IMR-90 (cell line): ENCODE measurements at regions not wholly inside any gene's neighbourhood (a gene's known extent, or its start where the extent isn't known, plus 50 kb on each side); places are given as distances from the start of the nearest gene placed in this dataset.

ENCODE experiments used
- ATAC-seq: fragments of 200-7000 bp; cut with Tn5 transposase; 2 replicates; pipeline ENCODE4 v1.9.1; 2020; ENCODE audit warnings: low read depth, mild to moderate bottlenecking, moderate library complexity
- BruUV-seq: library from RNA; stranded (reverse); fragments of 400-500 nt; replicated peaks from 2 replicates; lab custom pipeline; 2021; lab: Mats Ljungman, UMichigan
- CTCF ChIA-PET: fragments of 300-600 bp; formaldehyde crosslinking; extraction: SDS; loops from one replicate; lab custom pipeline; 2021; ENCODE audit warnings: antibody characterized with exemption; lab: Yijun Ruan, JAX
- POLR2A ChIA-PET: fragments of 300-600 bp; sonication (Branson Sonifier 250); formaldehyde crosslinking; loops from one replicate; lab custom pipeline; 2022; ENCODE audit warnings: antibody characterized with exemption; ENCODE audit not compliant: unreplicated experiment; lab: Charles Lee
- DNase-seq: peaks from one replicate; pipeline ENCODE4 v3.0.0; 2013
- H2AFZ ChIP-seq: replicated peaks from 2 replicates; pipeline ENCODE3; 2013; ENCODE audit warnings: low read length, mild to moderate bottlenecking; ENCODE audit not compliant: poor library complexity
- H2AK5ac ChIP-seq: 2 replicates; pipeline ENCODE4 v1.6.1; 2013; ENCODE audit warnings: low read depth, low read length, inconsistent platforms
- H2AK9ac ChIP-seq: replicated peaks from 2 replicates; pipeline ENCODE3; 2013; ENCODE audit warnings: mild to moderate bottlenecking, low read depth, low read length, moderate library complexity; ENCODE audit not compliant: poor library complexity
- H2BK120ac ChIP-seq: 2 replicates; pipeline ENCODE4 v1.6.1; 2013; ENCODE audit warnings: low read depth, low read length, inconsistent platforms
- H2BK15ac ChIP-seq: 3 replicates; pipeline ENCODE4 v1.6.1; 2013; ENCODE audit warnings: low read depth, low read length, inconsistent platforms
- H2BK20ac ChIP-seq: 2 replicates; pipeline ENCODE4 v1.6.1; 2013; ENCODE audit warnings: low read depth, mild to moderate bottlenecking, inconsistent platforms, low read length, moderate library complexity
- H2BK5ac ChIP-seq: 2 replicates; pipeline ENCODE4 v1.6.1; 2013; ENCODE audit warnings: mild to moderate bottlenecking, low read depth, low read length, inconsistent platforms; ENCODE audit not compliant: poor library complexity, severe bottlenecking
- H3K14ac ChIP-seq: replicated peaks from 2 replicates; pipeline ENCODE4 v1.6.1; 2013; ENCODE audit warnings: low read depth, low read length, inconsistent platforms
- H3K18ac ChIP-seq: 2 replicates; pipeline ENCODE4 v1.6.1; 2013; ENCODE audit warnings: low read depth, low read length, control low read depth
- H3K23ac ChIP-seq: 2 replicates; pipeline ENCODE4 v1.6.1; 2013; ENCODE audit warnings: low read depth, low read length, inconsistent platforms
- H3K27ac ChIP-seq: 2 replicates; pipeline ENCODE4 v1.5.1; 2013; ENCODE audit warnings: mild to moderate bottlenecking, control low read depth, low read length; ENCODE audit not compliant: insufficient read depth
- H3K27me3 ChIP-seq: 2 replicates; pipeline ENCODE4 v1.6.1; 2013; ENCODE audit warnings: low read length; ENCODE audit not compliant: control insufficient read depth, insufficient read depth
- H3K36me3 ChIP-seq: 2 replicates; pipeline ENCODE4 v1.6.1; 2013; ENCODE audit warnings: low read length, mixed read lengths; ENCODE audit not compliant: control insufficient read depth, insufficient read depth
- H3K4ac ChIP-seq: 2 replicates; pipeline ENCODE4 v1.6.1; 2013; ENCODE audit warnings: low read depth, low read length, inconsistent platforms
- H3K4me1 ChIP-seq: 2 replicates; pipeline ENCODE4 v1.6.1; 2013; ENCODE audit warnings: low read length, mixed read lengths; ENCODE audit not compliant: control insufficient read depth, insufficient read depth
- H3K4me2 ChIP-seq: 2 replicates; pipeline ENCODE4 v1.6.1; 2013; ENCODE audit warnings: low read depth, mild to moderate bottlenecking, control low read depth, low read length, moderate library complexity
- H3K4me3 ChIP-seq: 2 replicates; pipeline ENCODE4 v1.5.1; 2013; ENCODE audit warnings: low read depth, mild to moderate bottlenecking, control low read depth, low read length, moderate library complexity; ENCODE audit not compliant: insufficient read depth
- H3K56ac ChIP-seq: 2 replicates; pipeline ENCODE4 v1.6.1; 2013; ENCODE audit warnings: low read length, inconsistent platforms; ENCODE audit not compliant: insufficient read depth; ENCODE audit errors: extremely low read depth
- H3K79me1 ChIP-seq, 2 experiments: 2 replicates each; pipeline ENCODE4 v1.6.1; 2013; ENCODE audit warnings: low read length in 2 of 2, inconsistent platforms in 1 of 2, low read depth in 1 of 2
- H3K9ac ChIP-seq: 2 replicates; pipeline ENCODE4 v1.6.1; 2013; ENCODE audit warnings: low read depth, low read length, control low read depth
- H3K9me1 ChIP-seq: 2 replicates; pipeline ENCODE4 v1.6.1; 2013; ENCODE audit warnings: low read length, inconsistent platforms; ENCODE audit not compliant: insufficient read depth
- H3K9me3 ChIP-seq: 2 replicates; pipeline ENCODE4 v1.6.1; 2013; ENCODE audit warnings: low read length; ENCODE audit not compliant: control insufficient read depth, insufficient read depth
- H4K20me1 ChIP-seq: 2 replicates; pipeline ENCODE4 v1.6.1; 2013; ENCODE audit warnings: low read length, inconsistent platforms; ENCODE audit not compliant: insufficient read depth
- H4K5ac ChIP-seq: 2 replicates; pipeline ENCODE4 v1.6.1; 2013; ENCODE audit warnings: mild to moderate bottlenecking, low read depth, low read length, control low read depth
- H4K8ac ChIP-seq, 2 experiments: 2 replicates each; pipeline ENCODE4 v1.6.1; 2013; ENCODE audit warnings: low read depth in 2 of 2, low read length in 2 of 2, control low read depth in 1 of 2, inconsistent platforms in 1 of 2
- H4K91ac ChIP-seq: 2 replicates; pipeline ENCODE4 v1.6.1; 2013; ENCODE audit warnings: low read depth, low read length, inconsistent platforms; ENCODE audit not compliant: insufficient read depth
- BHLHE40 ChIP-seq: fragments of 150-350 bp; IDR thresholded peaks from 2 replicates; pipeline ENCODE4 v1.6.1; 2016; ENCODE audit warnings: mild to moderate bottlenecking, low read depth, low read length
- CEBPB ChIP-seq: IDR thresholded peaks from 2 replicates; pipeline ENCODE4 v1.6.1; 2012; ENCODE audit warnings: low read depth, low read length, improper control_type of control experiment
- CHD1 ChIP-seq: IDR thresholded peaks from 2 replicates; pipeline ENCODE4 v1.6.1; 2012; ENCODE audit warnings: low read depth, low read length, improper control_type of control experiment
- FOS ChIP-seq: fragments of 150-350 bp; IDR thresholded peaks from 2 replicates; pipeline ENCODE4 v1.6.1; 2016; ENCODE audit warnings: low read depth, low read length
- MAFK ChIP-seq: IDR thresholded peaks from 2 replicates; pipeline ENCODE4 v1.6.1; 2012; ENCODE audit warnings: low read depth, low read length, improper control_type of control experiment
- MAZ ChIP-seq: IDR thresholded peaks from 2 replicates; pipeline ENCODE4 v1.6.1; 2012; ENCODE audit warnings: low read depth, mild to moderate bottlenecking, low read length, improper control_type of control experiment, moderate library complexity, borderline replicate concordance
- MXI1 ChIP-seq: IDR thresholded peaks from 2 replicates; pipeline ENCODE4 v1.6.1; 2012; ENCODE audit warnings: low read depth, mild to moderate bottlenecking, low read length, moderate library complexity, borderline replicate concordance
- NFE2L2 ChIP-seq: fragments of 150-350 bp; IDR thresholded peaks from 2 replicates; pipeline ENCODE4 v1.6.1; 2016; ENCODE audit warnings: low read depth, mild to moderate bottlenecking, low read length
- POLR2A ChIP-seq: IDR thresholded peaks from 2 replicates; pipeline ENCODE4 v1.6.1; 2012; ENCODE audit warnings: mild to moderate bottlenecking, low read depth, low read length
- RAD21 ChIP-seq: IDR thresholded peaks from 2 replicates; pipeline ENCODE4 v1.6.1; 2012; ENCODE audit warnings: low read length, improper control_type of control experiment
- RCOR1 ChIP-seq: IDR thresholded peaks from 2 replicates; pipeline ENCODE4 v1.6.1; 2012; ENCODE audit warnings: mild to moderate bottlenecking, low read length, improper control_type of control experiment; ENCODE audit not compliant: insufficient replicate concordance
- RFX5 ChIP-seq: IDR thresholded peaks from 2 replicates; pipeline ENCODE4 v1.8.0; 2012; ENCODE audit warnings: low read depth, mild to moderate bottlenecking, low read length, moderate library complexity
- SMC3 ChIP-seq: fragments of 150-350 bp; IDR thresholded peaks from 2 replicates; pipeline ENCODE4 v1.6.1; 2016; ENCODE audit warnings: low read depth, mild to moderate bottlenecking, antibody characterized with exemption, low read length, moderate library complexity
- WGBS, 2 experiments: methylation state at CpG; one replicate each; pipeline versions ENCODE4 v1.1.5 to v1.1.7; 2013; ENCODE audit warnings: missing lambda C conversion rate in 2 of 2; ENCODE audit not compliant: insufficient read length in 1 of 2; ENCODE audit errors: extremely low coverage in 2 of 2; 5-methylcytosine and 5-hydroxymethylcytosine counted together
- dilution Hi-C: fragments of 300-500 bp; cut with HindIII; formaldehyde crosslinking; loops from one replicate; pipeline ENCODE4 v1.14.3; 2018; ENCODE audit warnings: low sequenced_read_pairs; ENCODE audit not compliant: unreplicated experiment
- in situ Hi-C: fragments of 300-500 bp; cut with MboI; formaldehyde crosslinking; loops from 3 replicates; pipeline ENCODE4 v1.14.3; 2019; ENCODE audit warnings: low sequenced_read_pairs, inconsistent platforms, mixed read lengths
- intact Hi-C: fragments of 100-400 bp; cut with micrococcal nuclease; formaldehyde crosslinking; loops from 2 replicates; pipeline ENCODE4 v1.10.0; 2022
- TF ChIP-seq, protein P1 (sequence below): fragments of 150-350 bp; IDR thresholded peaks from 2 replicates; pipeline ENCODE4 v1.6.1; 2017; ENCODE audit warnings: mild to moderate bottlenecking, antibody characterized with exemption, low read length, low read depth
- TF ChIP-seq, protein P2 (sequence below): conservative IDR thresholded peaks from 2 replicates; pipeline ENCODE4 v1.5.1; 2012; ENCODE audit warnings: mild to moderate bottlenecking, low read depth, low read length, improper control_type of control experiment
- TF ChIP-seq, protein P3 (sequence below): fragments of 150-350 bp; IDR thresholded peaks from 2 replicates; pipeline ENCODE4 v1.6.1; 2016; ENCODE audit warnings: low read depth, mild to moderate bottlenecking, low read length, moderate library complexity, borderline replicate concordance

DNA sequence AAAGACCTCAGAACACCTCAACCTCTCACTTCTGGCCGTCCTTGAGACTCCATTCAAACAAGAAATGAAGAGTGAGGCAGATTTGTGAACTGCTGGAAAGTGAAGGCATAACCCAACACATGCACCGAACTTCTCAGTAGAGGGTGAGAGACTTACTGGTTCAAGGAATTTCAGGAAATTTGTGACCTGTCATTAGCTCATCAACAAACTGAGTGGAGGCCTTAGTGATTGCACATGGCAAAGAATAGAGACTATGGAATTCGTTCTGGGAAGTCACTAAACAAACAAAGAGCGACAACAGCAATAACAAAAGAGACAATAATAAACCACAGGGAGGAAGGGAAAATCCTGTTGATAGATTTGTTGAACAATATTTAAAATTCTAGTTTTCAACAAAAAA, 125.0 kb upstream of the AKR1E2 start:
- H3K23ac ChIP-seq, result peak overlapping the region; percentile 62
- TF ChIP-seq, protein P1, sequence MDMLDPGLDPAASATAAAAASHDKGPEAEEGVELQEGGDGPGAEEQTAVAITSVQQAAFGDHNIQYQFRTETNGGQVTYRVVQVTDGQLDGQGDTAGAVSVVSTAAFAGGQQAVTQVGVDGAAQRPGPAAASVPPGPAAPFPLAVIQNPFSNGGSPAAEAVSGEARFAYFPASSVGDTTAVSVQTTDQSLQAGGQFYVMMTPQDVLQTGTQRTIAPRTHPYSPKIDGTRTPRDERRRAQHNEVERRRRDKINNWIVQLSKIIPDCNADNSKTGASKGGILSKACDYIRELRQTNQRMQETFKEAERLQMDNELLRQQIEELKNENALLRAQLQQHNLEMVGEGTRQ, result no peak
- TF ChIP-seq MXI1 (no peak), RAD21 (no peak), BHLHE40 (no peak), CHD1 (no peak), RCOR1 (no peak), POLR2A (no peak), RFX5 (no peak), MAFK (no peak), MAZ (no peak), CEBPB (no peak), SMC3 (no peak), NFE2L2 (no peak), FOS (no peak)
- TF ChIP-seq, protein P2, sequence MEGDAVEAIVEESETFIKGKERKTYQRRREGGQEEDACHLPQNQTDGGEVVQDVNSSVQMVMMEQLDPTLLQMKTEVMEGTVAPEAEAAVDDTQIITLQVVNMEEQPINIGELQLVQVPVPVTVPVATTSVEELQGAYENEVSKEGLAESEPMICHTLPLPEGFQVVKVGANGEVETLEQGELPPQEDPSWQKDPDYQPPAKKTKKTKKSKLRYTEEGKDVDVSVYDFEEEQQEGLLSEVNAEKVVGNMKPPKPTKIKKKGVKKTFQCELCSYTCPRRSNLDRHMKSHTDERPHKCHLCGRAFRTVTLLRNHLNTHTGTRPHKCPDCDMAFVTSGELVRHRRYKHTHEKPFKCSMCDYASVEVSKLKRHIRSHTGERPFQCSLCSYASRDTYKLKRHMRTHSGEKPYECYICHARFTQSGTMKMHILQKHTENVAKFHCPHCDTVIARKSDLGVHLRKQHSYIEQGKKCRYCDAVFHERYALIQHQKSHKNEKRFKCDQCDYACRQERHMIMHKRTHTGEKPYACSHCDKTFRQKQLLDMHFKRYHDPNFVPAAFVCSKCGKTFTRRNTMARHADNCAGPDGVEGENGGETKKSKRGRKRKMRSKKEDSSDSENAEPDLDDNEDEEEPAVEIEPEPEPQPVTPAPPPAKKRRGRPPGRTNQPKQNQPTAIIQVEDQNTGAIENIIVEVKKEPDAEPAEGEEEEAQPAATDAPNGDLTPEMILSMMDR, result no peak
- TF ChIP-seq, protein P3, sequence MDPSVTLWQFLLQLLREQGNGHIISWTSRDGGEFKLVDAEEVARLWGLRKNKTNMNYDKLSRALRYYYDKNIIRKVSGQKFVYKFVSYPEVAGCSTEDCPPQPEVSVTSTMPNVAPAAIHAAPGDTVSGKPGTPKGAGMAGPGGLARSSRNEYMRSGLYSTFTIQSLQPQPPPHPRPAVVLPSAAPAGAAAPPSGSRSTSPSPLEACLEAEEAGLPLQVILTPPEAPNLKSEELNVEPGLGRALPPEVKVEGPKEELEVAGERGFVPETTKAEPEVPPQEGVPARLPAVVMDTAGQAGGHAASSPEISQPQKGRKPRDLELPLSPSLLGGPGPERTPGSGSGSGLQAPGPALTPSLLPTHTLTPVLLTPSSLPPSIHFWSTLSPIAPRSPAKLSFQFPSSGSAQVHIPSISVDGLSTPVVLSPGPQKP, result no peak
- intact Hi-C loops (no loop called here), in situ Hi-C loops (no loop called here), dilution Hi-C loops (no loop called here)
- H3K4me2 ChIP-seq, result no peak overlapping the region
- H3K4me3 ChIP-seq, result no peak overlapping the region
- DNase-seq (no peak), ATAC-seq (no peak)
- H3K9me1 ChIP-seq, result 0 out of 2 replicates have a peak, but pooled peaks cover 3% of the 10 kb centered on the region
- ChIA-PET POLR2A (no interaction called here), CTCF (no interaction called here)
- H3K9ac ChIP-seq, result 0 out of 2 replicates have a peak overlapping the region, but pooled peaks have one; percentile 51
- H2BK5ac ChIP-seq, result peak overlapping the region; percentile 71
- H3K4ac ChIP-seq, result peak overlapping the region; percentile 68; the same call in 1 of the 2 replicates
- peak overlapping the region; percentile 80 for H3K18ac ChIP-seq
- H3K56ac ChIP-seq, result no peak overlapping the region
- H2AFZ ChIP-seq, result peak overlapping the region; percentile 70
- no peak overlapping the region for H2AK9ac ChIP-seq
- H2AK5ac ChIP-seq, result peak overlapping the region; percentile 74
- H2BK20ac ChIP-seq, result peak overlapping the region; percentile 75
- peak overlapping the region; percentile 89 for H2BK120ac ChIP-seq
- H3K27ac ChIP-seq, result peak overlapping the region; percentile 20; the same call in 1 of the 2 replicates
- peak overlapping the region; percentile 45 to 80; a peak in 3 of 4 replicates for H4K8ac ChIP-seq
- no TSS peak for BruUV-seq
- H3K27me3 ChIP-seq, result no peaks in the 10 kb centered on the region
- peak overlapping the region; percentile 57 for H4K5ac ChIP-seq
- WGBS, 2 experiments, result no CpG with 5 or more reads among the region's 4 CpGs
- H3K14ac ChIP-seq, result peak overlapping the region; percentile 81
- no peaks in the 10 kb centered on the region for H3K9me3 ChIP-seq
- no peaks in the 10 kb centered on the region for H3K79me1 ChIP-seq
- H2BK15ac ChIP-seq, result peak overlapping the region; percentile 92; the same call in 2 of the 3 replicates
- H3K36me3 ChIP-seq, result no peaks in the 10 kb centered on the region
- H3K4me1 ChIP-seq, result peaks cover 9% of the 10 kb centered on the region
- no peaks in the 10 kb centered on the region for H4K20me1 ChIP-seq
- 0 out of 2 replicates have a peak overlapping the region, but pooled peaks have one; percentile 16 for H4K91ac ChIP-seq
